22Rv1 (cell line): ENCODE measurements at regions not wholly inside any gene's neighbourhood (a gene's known extent, or its start where the extent isn't known, plus 50 kb on each side); places are given as distances from the start of the nearest gene placed in this dataset.

Experiments used
- ZFX ChIP-seq: fragments of 450-650 bp; IDR thresholded peaks from 2 replicates; pipeline ENCODE4 v1.6.1; 2017; ENCODE audit warnings: antibody characterized with exemption, borderline replicate concordance
- TF ChIP-seq, protein P1 (sequence below): fragments of 450-650 bp; IDR thresholded peaks from 2 replicates; pipeline ENCODE4 v1.5.1; 2017; ENCODE audit warnings: mild to moderate bottlenecking

DNA sequence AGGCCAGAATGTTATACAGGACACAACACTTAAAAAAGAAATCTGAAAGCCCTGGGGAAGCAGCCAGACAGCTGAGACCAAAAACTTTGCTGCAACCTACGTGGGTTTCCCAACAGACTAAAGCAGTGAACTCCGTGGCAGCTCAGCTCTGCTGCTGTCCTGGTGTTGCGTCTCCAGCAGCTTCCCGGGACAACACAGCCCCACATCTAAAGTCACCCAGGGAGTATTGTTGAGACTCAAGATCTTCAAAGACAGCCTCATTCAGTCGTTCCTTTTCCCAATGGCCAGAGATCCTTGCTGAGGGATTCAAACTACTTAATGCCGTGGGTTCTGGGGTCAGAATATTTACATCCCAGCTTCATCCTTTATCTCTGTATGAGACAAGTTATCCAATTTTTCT is 125.8 kb downstream of the MED10 start:
- TF ChIP-seq, protein P1, sequence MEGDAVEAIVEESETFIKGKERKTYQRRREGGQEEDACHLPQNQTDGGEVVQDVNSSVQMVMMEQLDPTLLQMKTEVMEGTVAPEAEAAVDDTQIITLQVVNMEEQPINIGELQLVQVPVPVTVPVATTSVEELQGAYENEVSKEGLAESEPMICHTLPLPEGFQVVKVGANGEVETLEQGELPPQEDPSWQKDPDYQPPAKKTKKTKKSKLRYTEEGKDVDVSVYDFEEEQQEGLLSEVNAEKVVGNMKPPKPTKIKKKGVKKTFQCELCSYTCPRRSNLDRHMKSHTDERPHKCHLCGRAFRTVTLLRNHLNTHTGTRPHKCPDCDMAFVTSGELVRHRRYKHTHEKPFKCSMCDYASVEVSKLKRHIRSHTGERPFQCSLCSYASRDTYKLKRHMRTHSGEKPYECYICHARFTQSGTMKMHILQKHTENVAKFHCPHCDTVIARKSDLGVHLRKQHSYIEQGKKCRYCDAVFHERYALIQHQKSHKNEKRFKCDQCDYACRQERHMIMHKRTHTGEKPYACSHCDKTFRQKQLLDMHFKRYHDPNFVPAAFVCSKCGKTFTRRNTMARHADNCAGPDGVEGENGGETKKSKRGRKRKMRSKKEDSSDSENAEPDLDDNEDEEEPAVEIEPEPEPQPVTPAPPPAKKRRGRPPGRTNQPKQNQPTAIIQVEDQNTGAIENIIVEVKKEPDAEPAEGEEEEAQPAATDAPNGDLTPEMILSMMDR = no peak
- TF ChIP-seq ZFX = no peak
